T-helper 1 cell treated with Interleukin-12 subunit alpha and Interleukin-12 subunit beta and Interleukin-4 antibody, amounts not matched to agents 30 μg/mL and 1 μg/mL, for 36 hours (primary cell): ENCODE measurements at regions not wholly inside any gene's neighbourhood (a gene's known extent, or its start where the extent isn't known, plus 50 kb on each side); places are given as distances from the start of the nearest gene placed in this dataset.
A peak's percentile ranks its signal among the peaks of the same experiment; 100 is the strongest.

ENCODE experiments used
- H3K27ac Mint-ChIP-seq: one replicate; pipeline ENCODE4 v1.8.0; 2021; ENCODE audit warnings: mild to moderate bottlenecking, mixed read lengths
- H3K27me3 Mint-ChIP-seq: one replicate; pipeline ENCODE4 v1.8.0; 2021; ENCODE audit warnings: low read depth, mixed read lengths
- H3K36me3 Mint-ChIP-seq: one replicate; pipeline ENCODE4 v1.8.0; 2021; ENCODE audit warnings: low read depth, mixed read lengths
- H3K4me1 Mint-ChIP-seq: one replicate; pipeline ENCODE4 v1.8.0; 2021; ENCODE audit warnings: low read depth, mixed read lengths
- H3K4me3 Mint-ChIP-seq: one replicate; pipeline ENCODE4 v1.8.0; 2021; ENCODE audit warnings: mild to moderate bottlenecking, moderate library complexity, mixed read lengths
- H3K9me3 Mint-ChIP-seq: one replicate; pipeline ENCODE4 v1.8.0; 2021; ENCODE audit warnings: mixed read lengths

- H3K9me3 Mint-ChIP-seq, result no peaks in the 10 kb centered on the region
- H3K4me3 Mint-ChIP-seq, result no peak overlapping the region
- no peak overlapping the region for H3K27ac Mint-ChIP-seq
- peaks cover 17% of the 10 kb centered on the region for H3K27me3 Mint-ChIP-seq
- H3K4me1 Mint-ChIP-seq, result peaks cover 2% of the 10 kb centered on the region
- H3K36me3 Mint-ChIP-seq, result peaks cover 2% of the 10 kb centered on the region
Measured at GRCh38 chr20:43863821-43864544, 50.7 kb upstream of the TOX2 start.

- Mint-ChIP-seq H3K36me3 (peaks cover 2% of the 10 kb centered on the region), H3K9me3 (no peaks in the 10 kb centered on the region), H3K27me3 (peaks cover 18% of the 10 kb centered on the region), H3K4me3 (no peak overlapping the region), H3K4me1 (peaks cover 1% of the 10 kb centered on the region), H3K27ac (no peak overlapping the region)
Measured at GRCh38 chr20:43863330-43863729, 51.3 kb upstream of the TOX2 start.

- Mint-ChIP-seq H3K4me1 (no peaks in the 10 kb centered on the region), H3K27me3 (peaks cover 26% of the 10 kb centered on the region), H3K27ac (no peak overlapping the region), H3K36me3 (peaks cover 2% of the 10 kb centered on the region), H3K4me3 (no peak overlapping the region), H3K9me3 (no peaks in the 10 kb centered on the region)
Measured at GRCh38 chr20:43862438-43862837, 52.2 kb upstream of the TOX2 start.

GRCh38 chr20:43859994-43860393, 54.7 kb upstream of the TOX2 start:
- Mint-ChIP-seq H3K27me3 (peaks cover 33% of the 10 kb centered on the region), H3K4me1 (no peaks in the 10 kb centered on the region), H3K9me3 (no peaks in the 10 kb centered on the region), H3K27ac (no peak overlapping the region), H3K36me3 (peaks cover 2% of the 10 kb centered on the region), H3K4me3 (no peak overlapping the region)

GRCh38 chr20:43857932-43858331, 56.7 kb upstream of the TOX2 start:
- Mint-ChIP-seq H3K27me3 (peaks cover 29% of the 10 kb centered on the region), H3K4me1 (no peaks in the 10 kb centered on the region), H3K4me3 (no peak overlapping the region), H3K36me3 (no peaks in the 10 kb centered on the region), H3K9me3 (no peaks in the 10 kb centered on the region), H3K27ac (no peak overlapping the region)

GRCh38 chr20:43857127-43857526, 57.5 kb upstream of the TOX2 start:
- no peak overlapping the region for H3K4me3 Mint-ChIP-seq
- no peaks in the 10 kb centered on the region for H3K4me1 Mint-ChIP-seq
- no peaks in the 10 kb centered on the region for H3K9me3 Mint-ChIP-seq
- H3K36me3 Mint-ChIP-seq, result no peaks in the 10 kb centered on the region
- H3K27me3 Mint-ChIP-seq, result peaks cover 25% of the 10 kb centered on the region
- no peak overlapping the region for H3K27ac Mint-ChIP-seq

GRCh38 chr20:43855803-43856202, 58.8 kb upstream of the TOX2 start:
- no peaks in the 10 kb centered on the region for H3K36me3 Mint-ChIP-seq
- no peaks in the 10 kb centered on the region for H3K4me1 Mint-ChIP-seq
- no peak overlapping the region for H3K4me3 Mint-ChIP-seq
- H3K9me3 Mint-ChIP-seq, result no peaks in the 10 kb centered on the region
- peaks cover 22% of the 10 kb centered on the region for H3K27me3 Mint-ChIP-seq
- H3K27ac Mint-ChIP-seq, result no peak overlapping the region

GRCh38 chr20:43853918-43854317, 60.7 kb upstream of the TOX2 start:
- Mint-ChIP-seq H3K4me3 (no peak overlapping the region), H3K27ac (no peak overlapping the region), H3K27me3 (peaks cover 15% of the 10 kb centered on the region), H3K9me3 (no peaks in the 10 kb centered on the region), H3K4me1 (no peaks in the 10 kb centered on the region), H3K36me3 (no peaks in the 10 kb centered on the region)

- Mint-ChIP-seq H3K9me3 (no peaks in the 10 kb centered on the region), H3K27ac (no peak overlapping the region), H3K4me1 (no peaks in the 10 kb centered on the region), H3K27me3 (peaks cover 14% of the 10 kb centered on the region), H3K4me3 (no peak overlapping the region), H3K36me3 (no peaks in the 10 kb centered on the region)
Measured at GRCh38 chr20:43853174-43853803, 61.4 kb upstream of the TOX2 start.

GRCh38 chr20:43849496-43850186, 65.0 kb upstream of the TOX2 start:
- H3K4me3 Mint-ChIP-seq, result no peak overlapping the region
- H3K4me1 Mint-ChIP-seq, result peaks cover 20% of the 10 kb centered on the region
- H3K27me3 Mint-ChIP-seq, result no peaks in the 10 kb centered on the region
- no peaks in the 10 kb centered on the region for H3K36me3 Mint-ChIP-seq
- no peak overlapping the region for H3K27ac Mint-ChIP-seq
- no peaks in the 10 kb centered on the region for H3K9me3 Mint-ChIP-seq

GRCh38 chr20:43846516-43846905, 68.1 kb upstream of the TOX2 start:
- H3K27me3 Mint-ChIP-seq, result no peaks in the 10 kb centered on the region
- no peaks in the 10 kb centered on the region for H3K36me3 Mint-ChIP-seq
- no peak overlapping the region for H3K4me3 Mint-ChIP-seq
- H3K27ac Mint-ChIP-seq, result no peak overlapping the region
- peaks cover 34% of the 10 kb centered on the region for H3K4me1 Mint-ChIP-seq
- no peaks in the 10 kb centered on the region for H3K9me3 Mint-ChIP-seq

- Mint-ChIP-seq H3K36me3 (no peaks in the 10 kb centered on the region), H3K27ac (peak overlapping the region; percentile 65), H3K9me3 (no peaks in the 10 kb centered on the region), H3K4me1 (peaks cover 41% of the 10 kb centered on the region), H3K27me3 (no peaks in the 10 kb centered on the region), H3K4me3 (peak overlapping the region; percentile 15)
Measured at GRCh38 chr20:43844778-43845614, 69.7 kb upstream of the TOX2 start.

- no peak overlapping the region for H3K27ac Mint-ChIP-seq
- peaks cover 49% of the 10 kb centered on the region for H3K4me1 Mint-ChIP-seq
- no peaks in the 10 kb centered on the region for H3K9me3 Mint-ChIP-seq
- no peaks in the 10 kb centered on the region for H3K27me3 Mint-ChIP-seq
- H3K36me3 Mint-ChIP-seq, result no peaks in the 10 kb centered on the region
- no peak overlapping the region for H3K4me3 Mint-ChIP-seq
Measured at GRCh38 chr20:43843965-43844660, 70.5 kb upstream of the TOX2 start.
